K562 (cell line): ENCODE measurements at regions not wholly inside any gene's neighbourhood (a gene's known extent, or its start where the extent isn't known, plus 50 kb on each side); places are given as distances from the start of the nearest gene placed in this dataset.

Source experiments
- U2AF1 ChIP-seq: fragments of 200-400 bp; formaldehyde crosslinking; optimal IDR thresholded peaks from 2 replicates; pipeline ENCODE3; 2017; ENCODE audit warnings: mild to moderate bottlenecking, low read depth, low read length, moderate library complexity
- ZNF780A ChIP-seq: fragments of 250-450 bp; sonication (Bioruptor Pico); IDR thresholded peaks from 2 replicates; pipeline ENCODE4 v1.5.0; 2021; ENCODE audit warnings: mild to moderate bottlenecking
- TF ChIP-seq, protein P1 (sequence below), 3 experiments: IDR thresholded peaks in 2 of 3; conservative IDR thresholded peaks in 1 of 3; 2 replicates each; pipeline ENCODE4 v1.5.1; 2011 to 2012; ENCODE audit warnings: low read length in 3 of 3, mild to moderate bottlenecking in 3 of 3, control low read depth in 2 of 3, improper control_type of control experiment in 1 of 3, inconsistent platforms in 1 of 3, low read depth in 1 of 3, mixed read lengths in 1 of 3, moderate library complexity in 1 of 3; ENCODE audit not compliant: insufficient read depth in 2 of 3

DNA sequence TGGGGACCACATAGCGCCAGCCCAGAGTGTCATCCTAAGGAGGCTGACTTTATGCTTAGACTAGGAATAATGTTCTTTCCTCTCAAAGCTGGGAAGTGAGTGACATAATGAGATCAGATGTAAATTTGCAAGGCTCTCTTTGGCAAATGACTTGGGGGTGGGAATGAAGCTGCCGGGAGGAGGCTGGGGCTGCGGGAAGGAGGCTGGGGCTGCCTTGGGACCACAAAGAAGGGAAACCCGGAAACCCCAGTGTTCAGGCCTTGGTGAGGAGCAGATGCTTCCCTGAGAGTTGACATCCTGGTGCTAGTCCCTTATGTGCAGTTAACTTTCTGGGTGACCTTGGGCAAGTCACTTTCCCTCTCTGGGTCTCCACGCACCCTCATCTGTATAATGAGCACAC lies 182.0 kb downstream of the CHST1 start:
- TF ChIP-seq, protein P1, sequence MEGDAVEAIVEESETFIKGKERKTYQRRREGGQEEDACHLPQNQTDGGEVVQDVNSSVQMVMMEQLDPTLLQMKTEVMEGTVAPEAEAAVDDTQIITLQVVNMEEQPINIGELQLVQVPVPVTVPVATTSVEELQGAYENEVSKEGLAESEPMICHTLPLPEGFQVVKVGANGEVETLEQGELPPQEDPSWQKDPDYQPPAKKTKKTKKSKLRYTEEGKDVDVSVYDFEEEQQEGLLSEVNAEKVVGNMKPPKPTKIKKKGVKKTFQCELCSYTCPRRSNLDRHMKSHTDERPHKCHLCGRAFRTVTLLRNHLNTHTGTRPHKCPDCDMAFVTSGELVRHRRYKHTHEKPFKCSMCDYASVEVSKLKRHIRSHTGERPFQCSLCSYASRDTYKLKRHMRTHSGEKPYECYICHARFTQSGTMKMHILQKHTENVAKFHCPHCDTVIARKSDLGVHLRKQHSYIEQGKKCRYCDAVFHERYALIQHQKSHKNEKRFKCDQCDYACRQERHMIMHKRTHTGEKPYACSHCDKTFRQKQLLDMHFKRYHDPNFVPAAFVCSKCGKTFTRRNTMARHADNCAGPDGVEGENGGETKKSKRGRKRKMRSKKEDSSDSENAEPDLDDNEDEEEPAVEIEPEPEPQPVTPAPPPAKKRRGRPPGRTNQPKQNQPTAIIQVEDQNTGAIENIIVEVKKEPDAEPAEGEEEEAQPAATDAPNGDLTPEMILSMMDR (IDR thresholded peaks at IDR 0.05 in 2 of 3, conservative IDR thresholded peaks at IDR 0.05 in 1 of 3; ENCODE audit: insufficient read depth in 2 of 3, low read depth in 1 of 3, low read length in 3 of 3), result no peak
- TF ChIP-seq ZNF780A (CRISPR knock-in tag) (no peak), U2AF1 (no peak)
